GM10266 (cell line): ENCODE measurements at regions not wholly inside any gene's neighbourhood (a gene's known extent, or its start where the extent isn't known, plus 50 kb on each side); places are given as distances from the start of the nearest gene placed in this dataset.

Experiments used
- DNase-seq: peaks from one replicate; pipeline ENCODE4 v3.0.0; 2012; ENCODE audit errors: extremely low spot score
- CTCF ChIP-seq: IDR thresholded peaks from 2 replicates; pipeline ENCODE4 v1.5.1; 2012; ENCODE audit warnings: mild to moderate bottlenecking, low read depth; ENCODE audit not compliant: control insufficient read depth, insufficient read depth; ENCODE audit errors: missing control alignments

GRCh38 chr19:28019371-28019770, 1193.6 kb downstream of the UQCRFS1 start:
- no peak for DNase-seq
- no peak for TF ChIP-seq CTCF

- no peak for DNase-seq
- TF ChIP-seq CTCF = no peak
Measured at GRCh38 chr19:28018499-28018898, 1194.5 kb downstream of the UQCRFS1 start.

- DNase-seq = no peak
- TF ChIP-seq CTCF = no peak
Measured at GRCh38 chr19:28014615-28015405, 1198.1 kb downstream of the UQCRFS1 start.

GRCh38 chr19:28012361-28012760, 1200.6 kb downstream of the UQCRFS1 start:
- TF ChIP-seq CTCF = peak; percentile 46
- DNase-seq = peak; percentile 14

GRCh38 chr19:28010656-28011055, 1202.3 kb downstream of the UQCRFS1 start:
- TF ChIP-seq CTCF = no peak
- DNase-seq = no peak

- TF ChIP-seq CTCF = no peak
- no peak for DNase-seq
Measured at GRCh38 chr19:28009696-28010095, 1203.3 kb downstream of the UQCRFS1 start.

GRCh38 chr19:28008695-28009094, 1204.3 kb downstream of the UQCRFS1 start:
- no peak for DNase-seq
- TF ChIP-seq CTCF = no peak
